SKM-1 (cell line): ENCODE measurements at regions not wholly inside any gene's neighbourhood (a gene's known extent, or its start where the extent isn't known, plus 50 kb on each side); places are given as distances from the start of the nearest gene placed in this dataset.
"Not testable (repeated sequence)": the region's sequence is repeated elsewhere in the genome, so short reads cannot be mapped to it uniquely, and the experiment has no call there.

Experiments used
- DNase-seq: peaks from one replicate; lab custom pipeline; 2025; ENCODE audit not compliant: unreplicated experiment; lab: John Stamatoyannopoulos, UW

DNA sequence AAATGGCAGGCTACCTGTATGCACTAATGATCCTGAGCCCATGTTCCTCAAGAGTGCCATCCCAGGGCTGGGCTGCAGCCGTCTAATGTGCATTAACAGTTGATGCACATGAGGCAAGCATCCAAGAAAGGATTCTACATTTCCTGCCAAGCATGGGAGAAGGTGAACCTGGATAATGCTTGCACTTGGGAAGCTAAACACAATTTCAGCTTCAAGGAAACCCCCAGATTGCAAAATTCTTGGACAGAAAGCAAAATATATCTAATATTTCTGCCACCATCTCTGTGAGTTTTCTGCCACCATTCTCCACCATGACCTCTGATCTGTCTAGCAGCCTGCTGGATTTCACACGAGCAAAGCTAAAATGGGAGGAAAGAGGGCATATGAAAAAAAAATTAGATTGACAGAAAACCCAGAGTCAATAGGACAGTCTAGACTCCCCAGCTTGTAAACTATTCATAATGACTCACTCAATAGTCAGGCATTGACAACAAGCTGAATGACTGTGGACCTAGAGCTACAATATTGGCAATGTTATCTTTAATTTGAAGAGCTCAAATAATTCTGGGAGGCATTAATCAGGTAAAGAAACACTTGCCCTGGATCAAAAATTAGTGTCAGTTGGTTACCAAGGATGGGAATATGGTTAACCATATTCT lies 91.9 kb upstream of the BCL2L14 start:
- no peak for DNase-seq

DNA sequence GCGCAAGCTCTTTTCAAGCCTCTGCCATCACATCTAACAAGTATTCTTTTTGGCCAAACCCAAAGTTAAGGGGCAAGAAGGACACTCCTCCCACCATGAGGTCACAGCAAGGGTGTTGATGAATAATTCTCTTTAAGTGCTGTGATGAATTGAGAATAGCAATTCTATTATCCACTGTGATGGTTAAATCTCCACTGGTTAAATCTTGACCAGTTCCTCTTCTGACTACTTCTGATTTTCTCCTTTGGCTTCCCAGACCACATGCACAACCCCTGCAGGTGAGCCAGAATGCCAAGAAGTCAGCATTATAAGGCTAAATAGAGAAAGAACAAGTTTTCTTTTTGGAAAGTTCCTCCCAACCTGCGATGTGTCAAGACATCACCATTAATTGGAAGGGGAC lies 90.6 kb upstream of the BCL2L14 start:
- DNase-seq = no peak

DNA sequence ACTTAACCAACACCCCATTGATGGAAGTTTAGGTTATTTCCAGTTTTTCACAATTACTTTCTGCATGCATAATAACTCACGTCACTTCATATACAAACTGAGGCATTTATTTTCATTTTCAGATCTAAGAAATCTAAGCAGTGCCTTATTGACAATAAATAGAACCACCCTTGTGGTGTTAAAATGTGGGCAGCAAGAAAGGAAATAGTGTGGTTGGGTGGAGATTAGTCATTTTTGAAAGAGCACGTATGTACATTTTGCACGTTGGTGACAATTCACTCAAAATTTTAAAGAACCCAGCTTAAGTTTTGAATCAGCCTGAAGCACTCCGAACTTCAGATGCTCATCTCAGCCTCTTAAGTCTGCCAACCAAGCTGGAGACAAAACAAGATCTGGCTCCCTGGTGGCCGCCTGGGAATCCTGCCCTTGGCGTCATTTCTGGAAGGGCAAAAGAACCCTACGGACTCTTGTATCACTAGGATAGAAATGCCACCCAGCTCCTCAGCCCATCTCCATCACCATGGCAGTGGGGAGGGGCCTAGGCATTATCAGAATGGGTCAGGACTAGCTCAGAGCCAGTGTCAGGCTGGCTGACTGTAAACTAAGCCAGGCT lies 89.5 kb upstream of the BCL2L14 start:
- no peak for DNase-seq

DNA sequence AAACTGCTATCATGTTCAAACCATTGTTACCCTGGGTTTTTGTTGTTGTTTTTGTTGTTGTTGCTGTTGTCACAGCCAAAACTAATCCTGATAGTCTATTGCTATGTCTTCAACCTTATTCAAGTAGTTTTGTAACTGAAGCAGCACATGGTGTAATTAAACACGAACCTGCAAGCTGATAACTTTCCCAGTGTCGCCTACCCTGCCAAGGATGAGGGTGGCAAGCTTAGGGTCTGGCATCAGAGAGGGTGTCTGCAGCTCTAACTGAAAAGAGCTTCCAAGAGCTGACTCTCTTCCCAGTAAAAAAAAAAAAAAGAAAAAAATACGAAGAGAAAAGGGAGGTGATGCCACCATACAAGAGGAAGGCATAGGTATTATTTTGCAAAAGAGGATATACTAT lies 86.3 kb upstream of the BCL2L14 start:
- no peak for DNase-seq

DNA sequence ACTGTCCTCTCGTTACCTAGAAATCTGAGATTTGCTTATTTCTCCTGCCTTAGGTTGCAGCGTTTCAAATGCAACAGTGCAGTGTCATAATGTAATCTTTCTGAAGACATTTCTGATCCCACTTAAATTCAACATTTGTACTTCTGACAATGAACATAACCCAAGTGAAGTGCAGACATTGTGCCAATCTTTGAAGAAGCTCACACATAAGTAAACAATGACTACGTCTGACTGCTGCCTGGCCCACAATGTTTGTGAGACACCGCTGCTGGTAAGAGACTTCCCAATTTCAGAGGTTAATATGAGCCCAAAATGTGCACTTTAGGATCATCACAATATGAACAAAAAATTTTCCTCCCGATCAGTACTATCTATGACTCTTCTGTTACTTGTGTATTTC lies 84.6 kb upstream of the BCL2L14 start:
- no peak for DNase-seq

DNA sequence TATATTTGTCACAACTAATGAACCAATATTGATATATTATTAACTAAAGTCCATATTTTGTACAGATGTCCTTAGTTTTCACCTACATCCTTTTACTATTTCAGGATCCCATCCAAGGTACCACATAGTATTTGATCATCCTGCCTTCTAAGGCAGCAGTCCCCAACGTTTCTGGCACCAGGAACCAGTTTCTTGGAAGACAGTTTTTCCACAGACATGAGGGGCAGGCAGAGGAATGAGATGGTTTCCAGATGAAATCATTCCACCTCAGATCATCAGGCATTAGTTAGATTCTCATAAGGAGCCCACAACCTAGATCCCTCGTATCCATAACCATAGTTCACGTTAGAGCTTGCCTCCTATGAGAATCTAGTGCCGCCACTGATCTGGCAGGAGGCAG lies 82.8 kb upstream of the BCL2L14 start:
- DNase-seq = no peak

DNA sequence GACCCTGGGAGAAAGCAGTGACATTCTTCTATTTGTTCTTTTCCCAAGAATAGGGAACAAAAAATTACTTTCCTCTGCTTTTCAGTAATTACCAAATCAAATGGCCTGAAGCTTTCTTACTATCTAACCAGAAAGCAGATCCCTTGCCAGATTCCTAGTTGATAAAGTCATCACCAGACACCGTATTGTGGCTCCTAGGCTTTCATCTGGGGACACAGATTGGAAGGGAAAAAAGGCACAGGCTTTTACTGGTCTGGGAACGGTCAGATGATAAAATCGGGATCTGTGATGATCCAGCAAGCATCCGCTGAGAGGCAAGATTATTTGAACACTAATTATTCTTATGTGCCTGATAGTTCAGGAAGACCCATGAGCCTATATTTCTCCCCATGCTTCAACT lies 79.1 kb upstream of the BCL2L14 start:
- no peak for DNase-seq

DNA sequence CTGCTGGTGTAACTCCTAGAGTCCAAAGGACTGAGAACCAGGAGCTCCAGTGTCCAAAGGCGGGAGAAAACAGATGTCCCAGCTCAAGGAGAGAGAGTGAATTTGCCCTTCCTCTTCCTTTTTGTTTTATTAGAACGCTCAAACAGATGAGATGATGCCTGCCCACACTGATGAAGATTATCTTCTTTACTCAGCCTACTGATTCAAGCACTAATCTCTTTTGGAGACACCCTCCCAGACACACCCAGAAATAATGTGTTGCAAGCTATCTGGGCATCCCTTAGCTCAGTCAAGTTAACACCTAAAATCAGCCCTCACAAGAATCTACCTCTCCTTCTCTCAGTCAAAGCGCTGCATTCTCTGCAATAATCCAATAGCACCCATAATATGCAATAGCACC lies 78.2 kb upstream of the BCL2L14 start:
- DNase-seq = no peak

DNA sequence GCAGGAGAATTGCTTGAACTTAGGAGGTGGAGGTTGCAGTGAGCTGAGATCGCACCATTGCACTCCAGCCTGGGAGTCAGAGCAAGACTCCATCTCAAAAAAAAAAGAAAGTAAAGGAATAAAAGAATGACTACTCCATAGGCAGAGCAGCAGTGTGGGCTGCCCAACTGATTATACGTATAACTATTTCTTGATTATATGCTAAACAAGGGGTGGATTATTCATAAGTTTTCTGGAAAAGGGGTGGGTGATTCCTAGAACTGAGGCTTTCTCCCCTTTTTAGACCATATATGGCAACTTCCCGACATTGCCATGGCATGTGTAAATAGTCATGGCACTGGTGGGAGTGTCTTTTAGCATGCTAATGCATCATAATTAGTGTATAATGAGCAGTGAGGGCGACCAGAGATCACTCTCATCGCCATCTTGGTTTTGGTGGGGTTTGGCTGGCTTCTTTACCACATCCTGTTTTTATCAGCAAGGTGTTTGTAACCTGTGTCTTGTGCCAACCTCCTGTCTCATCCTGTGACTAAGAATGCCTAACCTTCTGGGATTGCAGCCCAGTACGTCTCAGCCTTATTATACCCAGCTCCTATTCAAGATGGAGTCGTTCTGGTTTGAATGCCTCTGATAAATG lies 72.3 kb upstream of the BCL2L14 start:
- DNase-seq = not testable (repeated sequence)

DNA sequence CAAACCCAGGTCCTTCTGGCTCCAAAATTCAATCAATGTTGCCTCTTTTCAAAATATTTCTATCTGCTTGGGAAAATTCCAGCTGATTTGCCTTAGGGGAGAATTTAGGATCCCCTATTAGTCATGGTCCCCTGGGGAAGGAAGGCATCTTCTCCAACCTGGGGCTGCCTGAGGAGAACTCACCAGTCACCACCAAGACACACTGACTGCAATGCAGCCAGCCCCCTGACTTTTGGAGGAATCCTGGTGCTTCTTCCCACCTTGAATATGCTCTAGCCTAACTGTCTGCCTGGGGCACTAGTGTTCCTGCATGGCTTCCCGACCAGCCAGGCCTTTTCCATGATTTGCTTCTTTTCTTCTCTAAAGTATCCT lies 71.8 kb upstream of the BCL2L14 start:
- no peak for DNase-seq

DNA sequence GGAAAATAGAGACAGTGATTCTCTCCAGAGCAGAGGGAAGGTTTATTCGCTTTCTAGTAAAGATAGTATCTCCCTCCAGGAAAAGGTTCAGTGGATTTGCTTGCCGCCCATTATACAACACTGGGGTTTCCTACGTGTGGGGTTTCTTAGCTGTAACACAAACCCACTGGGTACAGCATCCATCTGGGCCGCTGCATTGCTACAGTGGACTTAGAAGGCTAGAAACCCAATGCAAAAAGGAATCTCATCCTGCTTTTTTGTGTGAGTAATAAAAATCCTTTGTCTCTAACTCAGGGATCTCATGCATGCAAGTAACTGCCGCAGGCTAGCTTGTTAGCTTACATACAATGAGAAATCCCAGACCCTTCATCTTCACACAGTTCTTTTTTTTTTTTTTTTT lies 67.1 kb upstream of the BCL2L14 start:
- no peak for DNase-seq

DNA sequence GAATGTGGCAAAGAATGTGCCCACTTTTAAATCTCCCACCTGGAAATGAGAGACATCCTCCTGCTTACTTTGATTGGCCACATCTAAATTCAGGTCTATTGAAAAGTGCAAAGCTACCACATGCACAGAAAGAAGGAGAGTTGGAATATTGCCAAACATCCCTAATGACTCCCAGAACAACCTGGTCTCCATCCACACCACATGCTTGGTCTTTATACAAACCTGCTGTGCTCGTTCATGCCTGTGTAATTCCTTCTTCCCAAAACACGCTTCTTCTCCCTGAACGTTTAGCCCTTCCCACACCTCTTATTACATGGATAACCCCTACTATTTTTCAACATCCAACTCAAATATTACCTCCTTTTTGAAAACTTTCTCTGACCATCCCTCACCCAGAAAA lies 66.2 kb upstream of the BCL2L14 start:
- DNase-seq = no peak

DNA sequence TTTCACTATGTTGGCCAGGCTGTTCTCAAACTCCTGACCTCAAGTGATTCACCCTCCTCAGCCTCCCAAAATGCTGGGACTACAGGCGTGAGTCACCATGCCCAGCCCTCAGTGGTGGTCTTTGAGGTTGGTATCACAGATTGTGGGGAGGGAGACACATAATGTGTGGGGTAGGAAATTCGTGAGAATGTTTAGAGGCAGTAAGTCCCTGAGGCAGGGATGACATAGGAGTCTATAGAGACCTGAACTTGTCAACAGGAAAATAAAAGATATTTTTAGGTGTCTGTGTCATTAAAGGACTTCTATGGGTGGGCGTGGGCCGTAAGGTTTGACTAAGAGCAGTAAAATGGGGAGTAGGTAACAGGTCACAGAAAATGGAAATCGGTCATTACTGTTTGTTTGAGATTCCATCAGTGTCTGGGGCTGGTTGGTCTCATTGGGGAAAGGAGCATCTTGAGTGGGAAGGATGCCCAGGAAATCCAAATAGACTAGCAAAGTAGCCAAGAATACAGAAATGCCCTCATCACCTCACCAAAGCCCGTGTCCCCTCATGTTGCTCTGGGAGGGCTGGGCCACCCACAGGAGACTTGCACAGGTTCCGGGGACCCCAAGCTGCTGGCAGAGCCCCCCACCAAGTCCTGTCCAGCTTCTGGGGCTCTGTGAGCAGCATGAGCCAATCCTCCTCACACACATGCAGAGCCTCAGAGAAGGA lies 63.6 kb upstream of the BCL2L14 start:
- DNase-seq = no peak

DNA sequence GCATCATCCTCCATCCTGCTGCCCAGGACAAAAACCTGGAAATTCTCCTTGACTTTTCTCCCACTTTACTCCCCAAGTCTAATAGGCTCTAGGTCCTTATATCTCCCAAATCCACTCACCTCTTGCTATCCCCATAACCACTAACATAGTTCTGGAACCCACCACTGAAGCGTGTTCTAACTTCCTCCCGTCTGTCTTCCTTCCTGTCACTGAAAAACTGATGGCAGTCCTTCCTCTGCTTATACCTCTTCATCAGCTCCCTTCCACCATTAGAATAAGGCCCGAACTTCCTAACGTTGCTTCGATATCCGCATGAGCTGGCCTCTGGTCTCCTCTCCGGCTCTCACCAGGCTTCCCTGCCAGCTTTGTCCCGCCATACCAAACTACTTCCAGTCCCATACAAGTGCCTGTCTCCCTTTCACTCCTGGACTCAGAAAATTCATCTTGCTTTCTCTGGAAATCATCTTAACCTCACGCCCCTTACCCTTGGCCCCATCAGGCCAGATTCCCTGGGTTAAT lies 63.0 kb upstream of the BCL2L14 start:
- no peak for DNase-seq

DNA sequence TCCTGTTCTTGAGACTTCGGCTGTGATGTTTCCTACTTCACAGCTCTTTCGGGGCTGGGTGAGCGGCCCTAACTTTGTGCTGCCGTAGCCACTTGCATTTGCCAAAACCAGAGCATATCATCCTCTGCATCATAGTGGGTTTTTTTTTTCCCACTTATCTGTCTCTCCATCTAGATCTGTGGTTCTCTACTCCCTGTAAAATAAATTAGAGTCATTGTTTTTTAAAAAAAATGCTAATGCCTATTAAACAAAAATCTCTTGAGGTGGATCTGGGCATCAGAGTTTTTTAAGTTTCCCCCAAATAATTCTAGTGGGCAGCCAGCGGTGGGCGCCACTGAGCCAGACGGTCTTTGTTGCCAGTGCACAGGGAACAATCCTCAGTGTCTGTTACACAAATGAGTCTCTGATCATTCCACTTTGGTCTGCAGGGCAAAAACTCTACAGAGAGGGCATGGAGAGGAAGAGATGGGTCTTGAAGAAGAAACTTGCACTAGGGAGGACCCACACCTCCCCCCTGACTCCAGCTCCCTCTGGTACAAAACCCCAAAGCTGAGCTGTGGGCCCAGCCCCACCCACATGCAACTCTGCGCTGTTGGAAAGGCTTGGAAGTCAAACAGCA lies 62.4 kb upstream of the BCL2L14 start:
- DNase-seq = no peak

DNA sequence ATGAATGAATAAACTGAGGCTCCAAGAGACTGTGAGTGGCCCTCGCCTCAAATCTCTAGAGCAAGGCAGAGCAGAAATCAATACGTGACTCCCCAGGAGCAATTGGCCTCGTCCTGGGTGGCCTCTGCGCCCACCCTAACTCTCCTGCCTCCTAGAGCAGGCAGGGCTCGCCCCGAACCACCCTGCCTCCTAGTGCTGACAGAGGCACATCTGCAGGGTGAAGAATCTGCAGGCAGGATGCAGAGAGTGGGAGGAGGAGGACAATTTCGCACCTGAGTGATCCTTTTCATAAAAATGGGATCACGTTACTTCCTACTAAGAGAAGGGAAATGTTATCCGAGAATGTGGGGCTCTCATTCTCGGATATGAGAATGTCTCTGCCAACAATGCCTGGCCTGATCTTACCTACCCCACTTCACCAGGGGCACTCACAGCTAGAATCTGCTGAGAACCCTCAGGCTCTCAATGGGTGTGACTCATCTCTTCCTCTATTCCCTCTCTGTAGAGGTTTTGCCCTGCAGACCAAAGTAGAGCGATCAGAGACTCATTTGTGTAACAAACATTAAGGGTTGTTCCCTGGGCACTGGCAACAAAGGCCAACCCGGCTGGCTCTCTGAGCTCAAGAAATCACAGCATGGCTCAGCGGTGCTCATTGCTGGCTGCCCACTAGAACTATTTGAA lies 61.7 kb upstream of the BCL2L14 start:
- no peak for DNase-seq

DNA sequence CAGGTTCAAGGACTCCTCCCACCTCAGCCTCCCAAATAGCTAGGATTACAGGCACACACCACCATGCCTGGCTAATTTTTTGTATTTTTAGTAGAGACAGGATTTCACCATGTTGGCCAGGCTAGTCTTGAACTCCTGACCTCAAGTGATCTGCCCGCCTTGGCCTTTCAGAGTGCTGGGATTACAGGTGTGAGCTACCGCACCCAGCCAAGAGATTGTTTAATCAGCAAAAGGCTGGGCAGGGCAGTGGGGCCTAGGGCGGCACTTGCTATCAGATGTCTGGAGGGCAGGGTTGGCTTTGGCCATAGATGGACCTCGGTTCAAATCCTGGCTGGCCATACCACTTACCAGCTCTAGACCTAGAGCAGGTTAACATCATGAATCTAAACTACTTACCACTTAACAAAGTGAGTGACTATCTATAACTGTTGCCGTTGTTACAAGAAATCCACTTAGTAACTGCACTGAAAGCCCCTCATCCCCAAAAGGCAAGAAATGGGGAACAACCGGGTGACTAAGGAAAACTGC lies 60.9 kb upstream of the BCL2L14 start:
- DNase-seq = not testable (repeated sequence)

DNA sequence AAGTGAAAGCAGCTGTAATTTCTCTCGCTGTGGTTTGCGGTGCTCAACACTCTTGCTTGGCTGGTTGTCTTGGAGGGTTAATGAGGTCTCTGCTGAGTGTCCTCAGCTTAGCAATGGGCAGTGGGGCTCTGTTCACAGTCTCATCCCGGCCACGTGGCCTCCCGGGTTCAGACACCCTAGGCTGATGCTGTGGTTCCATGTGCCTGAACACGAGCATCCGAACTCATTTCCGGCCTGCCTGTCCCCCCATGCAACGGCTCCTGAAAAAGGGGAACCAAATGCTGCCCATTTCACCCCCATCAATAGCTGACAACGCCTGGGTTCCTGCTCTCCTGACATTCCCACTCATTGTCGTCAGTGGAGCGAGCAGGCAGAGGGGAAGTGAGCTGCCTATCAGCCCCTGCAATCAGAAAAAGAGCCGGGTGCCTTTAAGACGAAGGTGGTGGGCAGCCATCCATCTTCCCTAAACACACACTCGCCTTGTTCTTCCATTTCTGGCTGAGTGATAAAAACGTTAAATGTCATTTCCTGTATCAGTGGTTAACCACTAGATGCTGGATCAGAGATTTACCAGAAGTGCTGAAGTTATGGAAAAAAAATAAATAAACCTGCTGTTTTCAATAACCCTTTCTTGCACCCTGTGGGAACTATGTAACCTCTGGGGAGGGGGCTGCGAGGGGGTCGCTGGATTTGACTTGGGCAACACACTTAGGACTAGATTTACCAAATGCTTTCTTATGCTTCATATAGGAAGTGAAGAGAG lies 60.3 kb upstream of the BCL2L14 start:
- peak; percentile 52 for DNase-seq

DNA sequence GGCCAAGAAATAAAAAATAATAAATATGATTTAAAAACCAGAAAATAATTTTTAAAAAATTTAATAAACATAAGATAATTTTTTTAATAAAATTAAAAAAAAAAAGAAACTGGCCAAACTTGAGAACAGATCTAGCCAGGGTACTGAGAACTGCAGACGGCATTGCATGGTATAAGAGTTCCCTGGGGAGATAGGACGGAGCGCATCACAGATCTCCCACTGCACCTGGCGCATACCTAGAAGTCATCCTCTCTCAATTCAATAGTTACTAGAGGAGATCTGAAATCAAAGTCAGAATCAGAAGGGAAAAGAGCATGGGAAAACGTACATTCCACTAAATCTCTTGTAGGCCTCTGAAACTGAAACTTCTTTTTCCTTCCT lies 58.9 kb upstream of the BCL2L14 start:
- DNase-seq = no peak
